Epithelial cell of proximal tubule (primary cell): ENCODE measurements at regions not wholly inside any gene's neighbourhood (a gene's known extent, or its start where the extent isn't known, plus 50 kb on each side); places are given as distances from the start of the nearest gene placed in this dataset.

Experiments used
- DNase-seq: peaks from one replicate; pipeline ENCODE4 v3.0.0-alpha.2; 2011; ENCODE audit warnings: low read depth
- H3K4me3 ChIP-seq: 2 replicates; pipeline ENCODE4 v1.5.1; 2011; ENCODE audit warnings: low read depth, mild to moderate bottlenecking, low read length
- TF ChIP-seq, protein P1 (sequence below): conservative IDR thresholded peaks from 2 replicates; pipeline ENCODE4 v1.5.1; 2012; ENCODE audit warnings: low read depth, mild to moderate bottlenecking, low read length

DNA sequence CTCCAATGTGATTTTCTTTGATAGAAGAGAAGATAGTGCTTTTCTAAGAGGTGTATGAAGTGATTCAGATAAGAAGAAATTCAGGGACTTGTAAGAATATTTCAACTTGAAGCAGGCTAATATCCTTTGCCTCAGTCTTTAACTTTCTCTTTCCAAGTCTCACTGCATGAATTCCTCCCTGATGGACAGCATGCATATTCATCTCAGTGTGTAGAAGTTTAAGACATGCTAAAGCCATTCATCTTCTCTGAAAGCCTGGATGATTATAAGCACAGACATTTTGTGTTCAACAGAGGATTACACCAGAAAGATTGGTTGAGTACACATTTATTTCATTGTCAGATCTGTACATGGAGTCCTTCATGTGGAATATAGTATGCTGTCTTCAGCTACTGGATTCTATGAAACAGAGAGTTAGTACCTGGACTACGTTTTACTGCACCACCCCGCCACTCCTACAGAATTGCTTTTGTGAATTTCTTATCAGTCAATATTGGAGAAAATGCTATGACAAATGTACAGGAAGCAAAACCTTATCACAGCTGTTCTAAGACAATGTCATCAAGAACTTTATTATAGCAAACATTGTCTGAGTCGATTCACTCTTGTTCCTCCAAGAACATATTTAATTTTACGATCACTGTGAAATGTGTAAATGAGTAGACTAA is 1346.1 kb downstream of the OTOL1 start:
- H3K4me3 ChIP-seq: no peak overlapping the region
- DNase-seq: no peak
- TF ChIP-seq, protein P1, sequence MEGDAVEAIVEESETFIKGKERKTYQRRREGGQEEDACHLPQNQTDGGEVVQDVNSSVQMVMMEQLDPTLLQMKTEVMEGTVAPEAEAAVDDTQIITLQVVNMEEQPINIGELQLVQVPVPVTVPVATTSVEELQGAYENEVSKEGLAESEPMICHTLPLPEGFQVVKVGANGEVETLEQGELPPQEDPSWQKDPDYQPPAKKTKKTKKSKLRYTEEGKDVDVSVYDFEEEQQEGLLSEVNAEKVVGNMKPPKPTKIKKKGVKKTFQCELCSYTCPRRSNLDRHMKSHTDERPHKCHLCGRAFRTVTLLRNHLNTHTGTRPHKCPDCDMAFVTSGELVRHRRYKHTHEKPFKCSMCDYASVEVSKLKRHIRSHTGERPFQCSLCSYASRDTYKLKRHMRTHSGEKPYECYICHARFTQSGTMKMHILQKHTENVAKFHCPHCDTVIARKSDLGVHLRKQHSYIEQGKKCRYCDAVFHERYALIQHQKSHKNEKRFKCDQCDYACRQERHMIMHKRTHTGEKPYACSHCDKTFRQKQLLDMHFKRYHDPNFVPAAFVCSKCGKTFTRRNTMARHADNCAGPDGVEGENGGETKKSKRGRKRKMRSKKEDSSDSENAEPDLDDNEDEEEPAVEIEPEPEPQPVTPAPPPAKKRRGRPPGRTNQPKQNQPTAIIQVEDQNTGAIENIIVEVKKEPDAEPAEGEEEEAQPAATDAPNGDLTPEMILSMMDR: no peak

DNA sequence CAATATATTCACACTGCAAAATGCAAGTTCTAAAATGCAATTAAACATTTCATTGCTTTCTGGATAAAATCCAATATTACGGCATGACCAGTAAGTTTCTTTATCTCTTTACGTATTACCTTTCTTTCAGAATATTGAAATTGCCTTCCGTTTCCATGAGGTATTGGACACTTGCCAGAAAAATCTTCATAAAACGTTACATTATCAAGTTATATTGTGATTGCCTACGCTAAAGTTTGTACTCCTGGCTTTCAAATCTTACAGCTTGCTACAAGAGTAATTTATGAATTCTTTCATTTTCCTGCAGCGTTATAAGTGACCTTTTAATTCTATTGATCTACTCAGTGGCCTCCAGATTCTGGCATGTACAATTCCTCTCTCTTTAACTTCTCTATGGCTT is 1349.3 kb downstream of the OTOL1 start:
- no peak for DNase-seq
- TF ChIP-seq, protein P1: no peak
- no peak overlapping the region for H3K4me3 ChIP-seq

DNA sequence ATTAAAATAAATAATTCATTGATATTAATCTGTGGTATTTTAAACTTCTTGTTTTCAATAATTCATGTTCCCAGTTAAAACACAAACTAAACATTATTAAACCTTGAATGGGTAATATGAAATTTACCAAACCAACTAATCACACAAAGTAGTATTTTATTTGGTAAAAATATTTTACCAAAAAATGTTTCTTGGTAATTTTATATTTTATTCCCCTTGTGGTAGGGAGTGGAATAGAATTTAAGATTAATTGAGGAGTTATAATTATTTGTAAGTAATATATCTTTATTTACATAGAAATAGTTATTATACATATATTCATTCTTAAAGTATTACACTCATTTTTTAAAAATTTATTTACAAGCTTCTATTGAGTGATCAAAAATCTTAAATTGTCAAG is 1350.9 kb downstream of the OTOL1 start:
- no peak overlapping the region for H3K4me3 ChIP-seq
- TF ChIP-seq, protein P1: no peak
- DNase-seq: no peak

DNA sequence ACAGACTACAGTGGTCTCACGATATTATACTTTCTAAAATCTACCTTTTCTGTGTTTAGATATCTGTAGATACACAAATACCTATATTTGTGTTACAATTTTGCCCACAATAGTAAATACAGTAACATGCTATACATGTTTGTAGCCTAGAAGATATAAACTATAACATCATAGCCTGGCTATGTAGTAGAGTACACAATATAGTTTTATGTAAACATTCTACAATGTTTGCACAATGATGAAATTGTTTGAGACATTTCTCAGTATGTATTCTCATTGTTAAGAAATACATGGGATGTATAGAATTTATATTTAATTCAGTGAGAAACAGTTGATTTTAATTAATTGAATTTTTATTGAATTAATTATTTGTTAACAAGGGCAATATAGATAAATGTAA is 1367.0 kb downstream of the OTOL1 start:
- no peak overlapping the region for H3K4me3 ChIP-seq
- no peak for DNase-seq

DNA sequence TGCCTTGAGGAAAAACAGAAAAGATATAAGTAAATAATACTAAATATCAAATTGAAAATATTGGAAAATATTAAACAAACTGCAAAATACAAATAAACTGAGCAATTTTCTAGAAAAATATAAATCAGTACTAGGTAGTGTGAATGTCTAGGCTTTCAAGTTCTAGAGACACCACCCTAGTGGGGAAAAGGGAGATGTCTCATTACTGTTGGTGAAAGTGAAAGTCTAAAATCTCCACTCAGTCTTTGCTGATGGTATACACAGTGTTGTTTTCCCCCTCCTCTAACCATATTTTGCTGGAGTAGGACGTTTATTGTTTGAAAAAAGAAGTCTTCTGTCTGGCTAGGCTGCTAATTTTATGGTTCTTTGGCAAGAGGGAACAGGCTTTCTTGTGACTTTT is 1368.9 kb downstream of the OTOL1 start:
- TF ChIP-seq, protein P1: no peak
- H3K4me3 ChIP-seq: no peak overlapping the region
- no peak for DNase-seq

More for the DNA sequence above, 1367.0 kb downstream of the OTOL1 start:
- TF ChIP-seq, protein P1: no peak

DNA sequence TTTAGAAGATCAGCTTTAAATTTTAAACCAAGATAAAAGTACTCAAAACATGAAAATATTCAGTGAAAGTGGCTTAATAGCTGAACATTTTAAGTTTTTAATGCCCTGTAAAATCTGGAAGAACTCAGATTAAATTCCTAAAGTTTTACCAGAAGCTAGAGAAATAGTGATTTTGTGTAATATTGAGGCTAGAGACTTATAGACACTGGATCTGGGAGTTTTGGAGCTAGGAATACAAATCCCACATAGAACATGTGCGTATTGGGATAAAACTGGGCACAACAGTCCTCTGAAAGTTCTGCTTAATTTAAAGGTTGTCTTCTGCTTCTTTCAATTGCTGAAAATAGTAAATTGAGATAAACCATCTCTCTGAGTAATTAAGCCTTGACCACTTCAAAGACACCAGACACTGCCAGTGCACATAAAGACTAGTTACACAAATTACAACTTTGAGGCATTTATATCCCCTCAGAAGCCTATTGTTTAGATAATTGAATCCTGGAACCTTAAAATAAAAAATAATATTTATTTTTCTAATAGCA is 1382.5 kb downstream of the OTOL1 start:
- H3K4me3 ChIP-seq: no peak overlapping the region
- no peak for DNase-seq
- TF ChIP-seq, protein P1: no peak

DNA sequence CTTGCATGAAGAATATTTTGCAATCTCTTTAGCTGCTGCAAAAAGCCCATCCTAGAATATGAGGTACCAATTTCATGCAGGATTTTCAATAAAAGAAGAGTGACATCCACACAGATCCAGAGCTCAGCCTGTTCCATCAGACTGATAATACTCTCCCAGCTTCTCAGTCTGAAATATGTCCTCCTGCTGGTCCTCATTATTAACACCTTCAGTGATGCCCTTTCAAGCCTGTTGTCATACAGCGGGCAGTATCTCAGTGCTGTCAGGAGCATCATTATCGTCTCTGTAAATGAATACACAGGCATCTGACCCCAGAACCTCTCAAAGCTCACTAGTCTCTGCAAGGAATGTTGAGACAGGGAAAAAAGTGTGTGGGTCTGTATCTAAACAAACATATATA is 1387.8 kb downstream of the OTOL1 start:
- no peak overlapping the region for H3K4me3 ChIP-seq
- TF ChIP-seq, protein P1: no peak

More for the DNA sequence above, 1387.8 kb downstream of the OTOL1 start:
- no peak for DNase-seq
